Liver (tissue), 8 donors: ENCODE measurements at regions not wholly inside any gene's neighbourhood (a gene's known extent, or its start where the extent isn't known, plus 50 kb on each side); places are given as distances from the start of the nearest gene placed in this dataset.

Experiments used
- DNase-seq: peaks from one replicate; pipeline ENCODE4 v3.0.0-alpha.2; 2017; ENCODE audit warnings: low spot score
- H3K27ac ChIP-seq, 2 donors: one replicate each; pipeline ENCODE4 v1.7.0; 2013; ENCODE audit warnings: inconsistent platforms in 2 of 2, low read length in 2 of 2, control low read depth in 1 of 2, low read depth in 1 of 2, mild to moderate bottlenecking in 1 of 2
- H3K27me3 ChIP-seq, 4 donors: one replicate each; pipeline versions ENCODE4 v1.6.1 to v1.7.0; 2013; ENCODE audit warnings: low read length in 3 of 4, inconsistent platforms in 1 of 4, mild to moderate bottlenecking in 1 of 4, moderate library complexity in 1 of 4; ENCODE audit not compliant: control insufficient read depth in 4 of 4, insufficient read depth in 4 of 4
- H3K36me3 ChIP-seq, 4 donors: one replicate each; pipeline versions ENCODE4 v1.6.1 to v1.7.0; 2013; ENCODE audit warnings: low read length in 3 of 4, mild to moderate bottlenecking in 3 of 4, low read depth in 1 of 4, moderate library complexity in 1 of 4; ENCODE audit not compliant: control insufficient read depth in 4 of 4, insufficient read depth in 3 of 4
- H3K4me1 ChIP-seq, 4 donors: one replicate each; pipeline versions ENCODE4 v1.6.1 to v1.7.0; 2013; ENCODE audit warnings: low read length in 3 of 4, mild to moderate bottlenecking in 3 of 4, moderate library complexity in 1 of 4; ENCODE audit not compliant: control insufficient read depth in 4 of 4, insufficient read depth in 4 of 4
- H3K4me3 ChIP-seq, 3 donors: one replicate each; pipeline versions ENCODE4 v1.6.1 to v1.7.0; 2013; ENCODE audit warnings: low read length in 3 of 3, control low read depth in 1 of 3, low read depth in 1 of 3, mild to moderate bottlenecking in 1 of 3
- H3K9ac ChIP-seq, 2 donors: one replicate each; pipeline ENCODE4 v1.7.0; 2013; ENCODE audit warnings: low read length in 2 of 2, mild to moderate bottlenecking in 2 of 2, moderate library complexity in 2 of 2, control low read depth in 1 of 2, low read depth in 1 of 2
- H3K9me3 ChIP-seq, 4 donors: one replicate each; pipeline versions ENCODE4 v1.6.1 to v1.7.0; 2013; ENCODE audit warnings: low read length in 3 of 4; ENCODE audit not compliant: control insufficient read depth in 4 of 4
- ATF3 ChIP-seq: IDR thresholded peaks from 2 replicates; pipeline ENCODE4 v1.6.1; 2016; ENCODE audit warnings: antibody characterized with exemption
- CTCF ChIP-seq: fragments of 150-350 bp; IDR thresholded peaks from 2 replicates; pipeline ENCODE4 v1.5.1; 2017; ENCODE audit warnings: improper control_type of control experiment, low read depth, low read length; ENCODE audit not compliant: missing input control
- EGR1 ChIP-seq, 2 donors: IDR thresholded peaks; 2 replicates each; pipeline ENCODE4 v1.6.1; 2016 to 2018; ENCODE audit warnings: antibody characterized with exemption in 2 of 2, low read depth in 2 of 2
- FOXA1 ChIP-seq: IDR thresholded peaks from 2 replicates; pipeline ENCODE4 v1.6.1; 2016; ENCODE audit warnings: antibody characterized with exemption
- FOXA2 ChIP-seq: IDR thresholded peaks from 2 replicates; pipeline ENCODE4 v1.6.1; 2016; ENCODE audit warnings: antibody characterized with exemption
- GABPA ChIP-seq, 2 donors: IDR thresholded peaks in 1 of 2; conservative IDR thresholded peaks in 1 of 2; 2 replicates each; pipeline ENCODE4 v1.6.1; 2016; ENCODE audit warnings: antibody characterized with exemption in 2 of 2, mild to moderate bottlenecking in 1 of 2, moderate library complexity in 1 of 2
- HNF4A ChIP-seq, 2 donors: conservative IDR thresholded peaks; 2 replicates each; pipeline ENCODE4 v1.6.1; 2016; ENCODE audit warnings: antibody characterized with exemption in 2 of 2, mild to moderate bottlenecking in 2 of 2
- HNF4G ChIP-seq: IDR thresholded peaks from 2 replicates; pipeline ENCODE4 v1.6.1; 2016; ENCODE audit warnings: antibody characterized with exemption
- JUND ChIP-seq, 2 donors: IDR thresholded peaks; 2 replicates each; pipeline ENCODE4 v1.6.1; 2016; ENCODE audit warnings: antibody characterized with exemption in 2 of 2
- MAX ChIP-seq: IDR thresholded peaks from 2 replicates; pipeline ENCODE4 v1.6.1; 2016; ENCODE audit warnings: antibody characterized with exemption
- NR2F2 ChIP-seq: IDR thresholded peaks from 2 replicates; pipeline ENCODE4 v1.6.1; 2016; ENCODE audit warnings: antibody characterized with exemption
- RAD21 ChIP-seq, 2 donors: IDR thresholded peaks; 2 replicates each; pipeline ENCODE4 v1.6.1; 2016; ENCODE audit warnings: antibody characterized with exemption in 2 of 2, mild to moderate bottlenecking in 2 of 2
- REST ChIP-seq: IDR thresholded peaks from 2 replicates; pipeline ENCODE4 v1.6.1; 2016; ENCODE audit warnings: antibody characterized with exemption, mild to moderate bottlenecking
- RXRA ChIP-seq, 2 donors: IDR thresholded peaks; 2 replicates each; pipeline ENCODE4 v1.6.1; 2017 to 2018; ENCODE audit warnings: antibody characterized with exemption in 2 of 2, mild to moderate bottlenecking in 1 of 2
- SP1 ChIP-seq: IDR thresholded peaks from 2 replicates; pipeline ENCODE4 v1.6.1; 2018; ENCODE audit warnings: antibody characterized with exemption, mild to moderate bottlenecking
- TAF1 ChIP-seq: conservative IDR thresholded peaks from 2 replicates; pipeline ENCODE4 v1.6.1; 2016; ENCODE audit warnings: antibody characterized with exemption, mild to moderate bottlenecking
- YY1 ChIP-seq: IDR thresholded peaks from 2 replicates; pipeline ENCODE4 v1.6.1; 2016; ENCODE audit warnings: antibody characterized with exemption, mild to moderate bottlenecking
- ZBTB33 ChIP-seq: IDR thresholded peaks from 2 replicates; pipeline ENCODE4 v1.6.1; 2016; ENCODE audit warnings: antibody characterized with exemption
- WGBS: extraction: QIAGEN DNeasy Blood & Tissue Kit; methylation state at CpG from one replicate; pipeline ENCODE4 v1.1.7; 2013; 5-methylcytosine and 5-hydroxymethylcytosine counted together
- donor health status: healthy.
- donor health status: healthy.
- donor health status: healthy.
- donor health status: healthy.
- donor health status: healthy.

GRCh38 chr15:75100679-75101078, 77.3 kb downstream of the PPCDC start:
- H3K4me1 ChIP-seq: no peaks in the 10 kb centered on the region
- DNase-seq: no peak
- no peaks in the 10 kb centered on the region for H3K36me3 ChIP-seq
- no peak overlapping the region for H3K27ac ChIP-seq
- no peak overlapping the region for H3K4me3 ChIP-seq
- H3K27me3 ChIP-seq: no peaks in the 10 kb centered on the region
- no peak overlapping the region for H3K9ac ChIP-seq
- 93% methylated on average over 2 of the region's 2 CpGs for WGBS
- no peaks in the 10 kb centered on the region for H3K9me3 ChIP-seq
- TF ChIP-seq ZBTB33 (no peak), TAF1 (no peak), GABPA (IDR thresholded peaks at IDR 0.05 in 1 of 2, conservative IDR thresholded peaks at IDR 0.05 in 1 of 2) (no peak), MAX (no peak), CTCF (no peak), REST (no peak), NR2F2 (no peak), SP1 (no peak), JUND (IDR thresholded peaks at IDR 0.05) (no peak), FOXA2 (no peak), YY1 (no peak), ATF3 (no peak), EGR1 (IDR thresholded peaks at IDR 0.05; ENCODE audit: low read depth in 2 of 2) (no peak), HNF4G (no peak), HNF4A (conservative IDR thresholded peaks at IDR 0.05) (no peak), RAD21 (IDR thresholded peaks at IDR 0.05) (no peak), RXRA (IDR thresholded peaks at IDR 0.05) (no peak), FOXA1 (no peak)
